ENCODE measurements at regions not wholly inside any gene's neighbourhood (a gene's known extent, or its start where the extent isn't known, plus 50 kb on each side); places are given as distances from the start of the nearest gene placed in this dataset.
"Not testable (repeated sequence)": the region's sequence is repeated elsewhere in the genome, so short reads cannot be mapped to it uniquely, and the experiment has no call there.

DNA sequence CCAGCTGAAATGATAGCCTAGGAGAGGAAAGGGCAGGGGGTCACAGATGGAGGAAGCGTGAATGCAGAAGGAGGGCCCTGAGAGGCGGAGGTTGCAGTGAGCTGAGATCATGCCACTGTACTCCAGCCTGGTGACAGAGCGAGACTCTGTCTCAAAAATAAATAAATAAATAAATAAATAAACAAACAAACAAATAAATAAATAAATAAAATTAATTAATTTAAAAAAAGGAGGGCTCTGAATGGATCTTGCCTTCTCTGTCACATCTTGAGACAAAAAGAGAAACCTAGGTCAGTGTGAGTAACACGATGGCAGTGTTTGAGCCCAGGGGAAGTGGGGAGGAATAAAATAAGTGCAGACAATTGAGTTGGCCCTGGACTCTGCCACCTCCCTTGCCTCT lies 182.3 kb upstream of the DAAM1 start:
- not testable (repeated sequence) for DNase-seq (ENCODE audit: low spot score)

DNA sequence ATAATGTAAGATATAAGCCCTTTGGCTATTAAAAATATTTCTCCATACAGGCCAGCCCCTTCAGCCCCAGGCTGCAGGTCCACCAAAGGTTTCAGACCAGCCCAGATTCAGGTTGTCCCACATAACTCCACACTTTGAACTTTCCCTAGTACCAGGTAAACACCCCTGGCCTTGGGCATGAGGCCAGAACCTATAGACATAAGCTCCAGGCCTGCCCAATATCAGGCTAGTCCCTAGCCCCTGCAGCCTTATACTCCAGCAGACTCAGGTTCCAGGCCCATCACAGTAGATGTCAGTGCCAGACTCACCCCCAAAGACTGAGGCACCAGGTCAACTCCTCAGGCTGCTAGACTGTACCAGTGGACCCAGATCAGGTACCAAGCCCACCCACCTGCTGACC lies 178.5 kb upstream of the DAAM1 start:
- no peak for DNase-seq (ENCODE audit: low spot score)

DNA sequence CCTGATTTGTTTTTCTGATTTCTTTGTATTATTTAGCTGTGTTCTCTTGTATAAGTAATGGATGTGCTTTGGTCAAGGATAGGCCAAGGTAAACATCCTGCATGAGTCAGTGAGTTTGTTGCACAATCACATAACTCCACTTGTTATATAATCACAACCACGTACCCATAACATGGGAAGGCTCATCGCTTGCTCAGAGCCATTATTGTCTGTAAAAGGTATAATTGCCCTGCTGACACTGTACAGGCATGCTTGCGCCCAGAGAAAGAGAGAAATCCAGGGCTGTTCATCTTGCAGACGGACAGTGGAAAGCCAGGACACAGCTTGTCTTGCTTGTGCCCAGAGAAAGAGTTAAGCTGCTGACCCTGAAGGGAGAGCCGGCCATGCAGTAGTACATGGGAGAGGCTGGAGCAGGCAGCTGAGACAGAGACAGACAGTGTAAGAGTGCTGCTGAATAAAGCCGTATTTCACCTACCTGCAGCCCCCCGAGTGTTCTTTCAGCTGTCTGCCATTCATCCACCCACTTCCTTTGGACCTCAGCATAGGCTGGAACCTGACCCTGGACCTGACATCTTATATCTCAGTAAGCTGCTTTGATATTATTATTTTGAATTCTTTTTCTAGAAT lies 174.7 kb upstream of the DAAM1 start:
- peak; percentile 40 for DNase-seq (ENCODE audit: low spot score)

- DNase-seq (ENCODE audit: low spot score) = no peak
These were observed 173.0 kb upstream of the DAAM1 start for GRCh38 chr14:59015482-59015881.

- no peak for DNase-seq (ENCODE audit: low spot score)
These were observed 171.0 kb upstream of the DAAM1 start for GRCh38 chr14:59017285-59017965.

- no peak for DNase-seq (ENCODE audit: low spot score)
These were observed 170.0 kb upstream of the DAAM1 start for GRCh38 chr14:59018460-59018859.

DNA sequence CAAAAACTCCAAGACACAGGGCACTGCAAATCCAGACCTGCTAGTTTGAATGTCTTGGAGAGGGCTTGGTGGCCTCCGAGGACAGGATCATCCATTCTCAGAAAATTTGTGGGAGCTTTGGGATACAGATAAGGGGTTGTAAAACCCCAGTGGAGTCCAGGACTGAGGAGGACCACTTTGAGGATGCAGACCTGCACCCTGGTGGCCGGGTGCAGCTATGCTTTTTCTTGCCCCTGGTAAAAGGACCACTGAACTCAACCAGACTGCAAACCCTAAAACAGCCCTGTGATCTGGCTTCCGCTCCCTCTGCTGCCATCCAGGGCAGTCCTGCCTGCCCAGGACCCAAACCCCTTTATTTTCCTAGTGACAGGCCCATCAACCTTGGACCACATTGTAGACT lies 169.5 kb upstream of the DAAM1 start:
- DNase-seq (ENCODE audit: low spot score) = no peak

DNA sequence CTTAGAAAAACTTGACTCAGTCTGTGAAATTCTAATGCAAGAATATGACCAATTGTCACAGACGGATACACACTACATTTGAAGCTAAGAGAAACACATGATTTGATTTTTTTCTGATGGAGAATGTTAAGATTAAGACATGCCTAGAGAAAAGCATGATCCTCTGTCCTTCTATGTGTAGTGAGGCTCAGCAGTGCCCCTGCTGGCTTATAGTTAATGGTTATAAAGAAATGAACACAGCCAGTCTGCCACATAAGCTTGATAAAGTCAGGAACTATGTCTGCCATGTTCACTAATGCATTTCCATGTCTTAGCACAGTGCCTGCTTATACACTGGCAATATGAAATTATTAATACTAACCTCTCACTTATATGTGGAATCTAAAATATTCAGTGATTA lies 168.1 kb upstream of the DAAM1 start:
- peak; percentile 48 for DNase-seq (ENCODE audit: low spot score)

DNA sequence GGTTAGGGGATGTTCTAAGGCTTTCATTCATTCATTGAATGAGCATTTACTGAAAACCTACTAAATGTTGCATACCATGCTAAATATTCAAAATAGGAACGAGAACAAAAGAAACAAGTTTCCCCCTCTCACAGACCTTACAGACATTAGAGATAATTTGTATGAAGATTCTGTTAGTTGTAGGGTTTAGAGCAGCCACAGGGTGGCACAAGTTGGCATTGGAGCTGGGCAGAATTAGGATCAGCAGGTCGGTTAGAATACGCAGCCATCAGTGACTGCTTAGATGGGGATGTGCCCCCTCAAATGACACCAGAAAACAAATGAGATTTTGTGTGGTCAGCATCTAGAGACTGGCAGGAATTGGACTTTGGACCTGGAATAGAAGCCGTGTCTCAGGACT lies 166.3 kb upstream of the DAAM1 start:
- peak; percentile 11 for DNase-seq (ENCODE audit: low spot score)

- no peak for DNase-seq (ENCODE audit: low spot score)
These were observed 162.4 kb upstream of the DAAM1 start for GRCh38 chr14:59026081-59026480.

GRCh38 chr14:59026640-59027039 lies 161.8 kb upstream of the DAAM1 start:
- DNase-seq (ENCODE audit: low spot score) = not testable (repeated sequence)

DNA sequence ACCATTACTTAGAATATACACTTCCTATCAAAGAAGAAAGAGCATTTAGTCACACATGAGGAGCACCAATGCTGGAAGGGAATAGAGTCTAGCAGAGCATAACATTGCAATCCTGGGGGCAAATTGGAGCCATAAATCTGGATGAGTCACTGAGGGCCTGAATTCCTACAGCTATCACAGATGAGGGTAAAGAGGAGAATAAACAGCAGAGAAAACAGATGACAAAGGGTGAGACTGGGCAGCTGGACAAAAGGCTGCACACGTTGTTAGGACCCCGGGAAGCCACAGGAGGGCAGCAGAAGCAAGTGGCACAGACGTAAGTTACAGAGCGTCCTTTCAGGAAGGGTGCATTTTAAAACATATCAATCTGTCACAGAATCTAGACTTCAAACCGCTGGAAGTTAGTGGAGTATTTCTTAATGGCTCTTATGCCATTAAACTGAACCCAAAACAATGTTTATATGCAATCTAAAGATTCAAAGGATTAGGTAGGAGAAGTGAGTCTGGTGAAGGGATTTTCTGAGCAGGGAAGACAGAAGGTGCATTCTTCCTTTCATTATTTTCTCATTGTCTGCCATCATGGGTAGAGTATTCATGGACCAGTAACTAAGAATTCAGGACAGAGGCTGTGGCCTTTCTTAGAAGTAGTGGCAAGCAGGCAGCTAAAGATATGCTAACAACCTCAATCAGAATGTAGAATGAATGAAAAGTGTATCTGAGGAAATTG lies 159.8 kb upstream of the DAAM1 start:
- peak; percentile 78 for DNase-seq (ENCODE audit: low spot score)

- DNase-seq (ENCODE audit: low spot score) = no peak
These were observed 155.6 kb upstream of the DAAM1 start for GRCh38 chr14:59032826-59033225.

DNA sequence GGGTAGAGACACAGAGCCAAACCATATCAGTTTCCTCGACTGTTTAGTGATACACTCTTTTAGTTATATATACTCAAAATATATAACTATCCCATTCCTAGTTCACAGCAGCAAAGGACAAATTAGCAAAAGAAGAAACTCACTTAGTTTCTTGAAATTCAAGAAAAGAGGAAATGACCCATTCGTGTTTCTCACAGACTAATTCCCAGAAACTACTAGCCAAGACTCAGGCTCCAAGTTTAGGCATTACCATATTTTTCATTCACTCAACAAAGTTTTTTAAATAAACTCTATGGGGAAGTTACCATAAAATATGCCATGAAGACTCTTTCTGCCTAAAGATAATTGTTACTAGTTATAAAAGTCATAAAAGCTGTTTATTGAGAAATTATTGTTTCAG lies 152.3 kb upstream of the DAAM1 start:
- DNase-seq (ENCODE audit: low spot score) = no peak

GRCh38 chr14:59037086-59037485 lies 151.4 kb upstream of the DAAM1 start:
- no peak for DNase-seq (ENCODE audit: low spot score)

DNA sequence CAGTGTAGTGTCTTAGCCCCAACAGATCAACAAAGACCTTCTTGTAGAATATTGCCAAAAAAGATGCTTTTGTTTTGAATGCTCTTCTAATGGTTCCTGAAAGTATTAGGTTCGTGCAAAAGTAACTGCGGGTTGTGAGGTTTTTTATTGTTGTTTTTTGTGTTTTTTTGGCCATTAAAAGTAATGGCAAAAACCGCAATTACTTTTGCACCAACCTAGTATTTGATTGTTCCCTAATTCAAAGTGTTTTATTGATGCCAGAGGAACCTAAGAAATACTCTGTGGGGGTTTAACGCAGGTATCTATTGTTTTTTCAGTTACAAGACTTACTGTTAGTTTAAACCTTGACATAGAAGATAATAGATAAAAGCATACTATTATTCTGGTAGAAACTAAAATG lies 150.8 kb upstream of the DAAM1 start:
- DNase-seq (ENCODE audit: low spot score) = no peak

DNA sequence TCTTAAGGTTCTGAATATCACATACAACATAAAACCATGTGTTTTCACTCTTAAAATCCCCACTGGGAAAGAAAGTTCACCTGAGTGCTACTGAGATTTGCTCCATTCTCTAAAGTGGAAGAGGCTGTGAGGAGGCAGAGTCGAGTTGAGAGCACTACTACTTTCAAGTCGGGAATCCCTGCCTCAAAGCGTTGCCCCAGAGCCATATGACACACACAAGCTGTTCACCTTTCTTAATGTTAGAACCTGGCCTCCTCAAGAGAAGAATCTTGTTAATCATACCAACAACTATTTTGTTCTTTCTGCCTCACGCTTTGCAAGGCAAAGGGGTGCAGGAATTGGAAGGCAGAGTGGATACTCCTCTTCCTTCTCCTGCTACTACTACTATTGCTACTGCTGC lies 149.7 kb upstream of the DAAM1 start:
- no peak for DNase-seq (ENCODE audit: low spot score)

GRCh38 chr14:59041308-59041707 lies 147.2 kb upstream of the DAAM1 start:
- no peak for DNase-seq (ENCODE audit: low spot score)

DNA sequence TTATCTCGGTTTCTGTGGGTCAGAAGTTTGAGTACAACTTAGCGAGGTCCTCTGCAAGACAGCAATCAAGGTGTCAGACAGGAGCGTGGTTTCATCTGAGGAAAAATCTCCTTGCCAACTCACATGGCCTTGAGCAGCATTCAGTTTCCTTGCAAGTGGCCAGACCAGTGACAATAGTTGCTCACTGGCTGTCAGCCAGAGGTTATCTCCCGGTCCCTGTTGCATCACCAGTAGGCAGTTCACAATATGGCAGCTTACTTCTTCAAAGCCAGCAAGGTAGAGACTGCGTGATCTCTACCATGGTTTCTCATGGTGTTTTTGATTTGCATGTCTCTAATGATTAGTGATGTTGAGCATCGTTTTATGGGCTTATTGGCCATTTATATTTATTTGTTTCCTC lies 143.8 kb upstream of the DAAM1 start:
- no peak for DNase-seq (ENCODE audit: low spot score)

DNA sequence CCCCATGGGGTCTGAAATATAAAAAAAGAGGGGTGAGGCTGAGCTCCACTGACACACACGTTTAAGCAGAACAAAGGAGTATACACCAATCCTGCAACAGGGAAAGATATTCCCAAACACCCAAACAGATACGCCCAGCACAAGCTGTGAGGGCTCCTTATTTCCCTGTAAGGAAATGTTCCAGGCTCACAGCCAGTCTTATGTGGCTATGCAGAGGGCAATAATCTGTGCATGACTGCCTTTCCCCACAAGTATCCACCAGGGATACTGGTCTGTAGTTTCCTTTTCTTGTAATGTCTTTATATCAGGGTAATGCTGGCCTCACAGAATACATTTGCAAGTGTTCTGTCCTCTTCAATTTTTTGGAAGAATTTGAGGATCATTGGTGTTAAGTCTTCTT lies 141.7 kb upstream of the DAAM1 start:
- no peak for DNase-seq (ENCODE audit: low spot score)

- no peak for DNase-seq (ENCODE audit: low spot score)
These were observed 133.5 kb upstream of the DAAM1 start for GRCh38 chr14:59055006-59055405.

GRCh38 chr14:59055439-59056045 lies 132.9 kb upstream of the DAAM1 start:
- DNase-seq (ENCODE audit: low spot score) = peak; percentile 43

DNA sequence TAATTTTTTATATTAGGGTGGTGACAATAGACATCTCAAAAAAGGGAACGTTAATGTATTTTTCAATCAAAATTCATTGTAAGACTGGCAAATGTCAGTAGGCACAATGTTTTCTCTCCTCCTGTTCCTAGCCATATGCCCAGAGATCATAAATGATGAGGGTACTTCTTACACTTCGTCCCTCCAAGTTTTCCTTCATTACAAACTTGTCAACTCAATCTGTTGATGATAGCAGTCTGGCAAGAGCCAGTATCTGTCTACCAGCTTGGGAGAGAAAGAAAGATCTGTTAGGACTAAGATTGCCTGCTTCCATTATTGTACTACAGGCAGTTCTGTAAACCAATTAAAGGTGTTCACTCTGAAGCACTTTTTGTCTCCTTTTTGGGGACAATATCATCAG lies 130.9 kb upstream of the DAAM1 start:
- no peak for DNase-seq (ENCODE audit: low spot score)
